SK-N-SH treated with all-trans-retinoic acid at 6 μM for 48 hours (cell line): ENCODE measurements at regions not wholly inside any gene's neighbourhood (a gene's known extent, or its start where the extent isn't known, plus 50 kb on each side); places are given as distances from the start of the nearest gene placed in this dataset.

ENCODE experiments used
- ARNTL ChIP-seq: fragments of 450-650 bp; formaldehyde crosslinking; IDR thresholded peaks from 2 replicates; pipeline ENCODE4 v1.5.0; 2020; ENCODE audit warnings: low read depth, mild to moderate bottlenecking, moderate library complexity, borderline replicate concordance
- ESRRG ChIP-seq: fragments of 250-450 bp; sonication (Bioruptor Pico); IDR thresholded peaks from 2 replicates; pipeline ENCODE4 v1.6.1; 2021; ENCODE audit warnings: mild to moderate bottlenecking
- GLIS3 ChIP-seq: fragments of 250-450 bp; sonication (Bioruptor Pico); IDR thresholded peaks from 2 replicates; pipeline ENCODE4 v1.5.0; 2020; ENCODE audit warnings: mild to moderate bottlenecking, moderate library complexity
- ISL1 ChIP-seq: fragments of 250-450 bp; sonication (Bioruptor Pico); IDR thresholded peaks from 2 replicates; pipeline ENCODE4 v2.1.2; 2022; ENCODE audit warnings: mild to moderate bottlenecking, moderate library complexity
- PPARA ChIP-seq: fragments of 250-450 bp; sonication (Bioruptor Pico); IDR thresholded peaks from 2 replicates; pipeline ENCODE4 v1.5.0; 2020; ENCODE audit warnings: mild to moderate bottlenecking, borderline replicate concordance
- RARB ChIP-seq: fragments of 250-450 bp; sonication (Bioruptor Pico); IDR thresholded peaks from 2 replicates; pipeline ENCODE4 v1.8.0; 2021; ENCODE audit warnings: mild to moderate bottlenecking, moderate library complexity
- SNAI2 ChIP-seq: fragments of 250-450 bp; sonication (Bioruptor Pico); IDR thresholded peaks from 2 replicates; pipeline ENCODE4 v1.5.0; 2020; ENCODE audit warnings: mild to moderate bottlenecking, moderate library complexity
- ZFP3 ChIP-seq: fragments of 250-450 bp; sonication (Bioruptor Pico); IDR thresholded peaks from 2 replicates; pipeline ENCODE4 v1.5.0; 2020; ENCODE audit warnings: mild to moderate bottlenecking, moderate library complexity
- ZFP30 ChIP-seq: fragments of 450-650 bp; formaldehyde crosslinking; IDR thresholded peaks from 2 replicates; pipeline ENCODE4 v1.5.0; 2022; ENCODE audit warnings: mild to moderate bottlenecking, moderate library complexity
- ZNF8 ChIP-seq: fragments of 450-650 bp; formaldehyde crosslinking; IDR thresholded peaks from 2 replicates; pipeline ENCODE4 v1.5.0; 2020; ENCODE audit warnings: mild to moderate bottlenecking, moderate library complexity
- TF ChIP-seq, protein P1 (sequence below): fragments of 250-450 bp; sonication (Bioruptor Pico); IDR thresholded peaks from 2 replicates; pipeline ENCODE4 v1.5.1; 2020; ENCODE audit warnings: low read depth, mild to moderate bottlenecking, moderate library complexity
- TF ChIP-seq, protein P2 (sequence below): fragments of 250-450 bp; sonication (Bioruptor Pico); IDR thresholded peaks from 2 replicates; pipeline ENCODE4 v1.5.1; 2021; ENCODE audit warnings: mild to moderate bottlenecking, moderate library complexity
- TF ChIP-seq, protein P3 (sequence below): fragments of 250-450 bp; sonication (Bioruptor Pico); IDR thresholded peaks from 2 replicates; pipeline ENCODE4 v1.8.0; 2020; ENCODE audit warnings: mild to moderate bottlenecking, moderate library complexity, borderline replicate concordance

DNA sequence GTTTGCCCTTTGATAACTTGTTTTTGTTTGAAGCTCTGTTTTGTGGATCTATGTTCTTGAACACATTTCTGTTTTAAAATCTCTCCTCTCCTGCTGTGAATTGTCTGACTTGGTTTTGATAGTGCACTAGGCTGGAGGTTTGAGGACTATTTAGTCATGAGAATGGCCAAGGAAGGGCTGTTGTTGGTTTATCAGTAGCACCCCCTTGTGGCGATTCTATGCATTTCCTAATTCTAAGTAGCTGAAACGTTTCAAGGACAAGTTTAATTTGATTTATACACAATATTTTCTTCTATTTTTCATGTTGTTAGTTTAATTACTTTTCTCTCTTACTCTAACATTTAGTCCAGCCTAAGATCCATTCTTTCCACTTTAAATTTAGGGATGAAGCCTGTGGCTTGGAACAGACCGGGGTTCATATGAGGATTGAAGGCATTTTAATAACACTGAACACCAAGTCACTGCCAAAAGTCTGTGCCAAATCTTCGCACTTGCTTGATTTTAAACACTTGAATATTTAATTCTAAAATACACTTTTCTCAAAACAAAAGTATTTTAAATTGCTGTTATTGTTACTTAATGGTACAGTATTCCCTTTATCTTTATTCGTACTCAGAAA is 166.0 kb downstream of the SOCS6 start:
- TF ChIP-seq ZFP30 (no peak), ZNF8 (CRISPR knock-in tag) (no peak), GLIS3 (CRISPR knock-in tag) (no peak), SNAI2 (CRISPR knock-in tag) (no peak), RARB (CRISPR knock-in tag) (no peak), ARNTL (CRISPR knock-in tag) (no peak), ZFP3 (no peak), PPARA (CRISPR knock-in tag) (no peak), ISL1 (CRISPR knock-in tag) (no peak), ESRRG (CRISPR knock-in tag) (no peak)
- TF ChIP-seq, protein P1, sequence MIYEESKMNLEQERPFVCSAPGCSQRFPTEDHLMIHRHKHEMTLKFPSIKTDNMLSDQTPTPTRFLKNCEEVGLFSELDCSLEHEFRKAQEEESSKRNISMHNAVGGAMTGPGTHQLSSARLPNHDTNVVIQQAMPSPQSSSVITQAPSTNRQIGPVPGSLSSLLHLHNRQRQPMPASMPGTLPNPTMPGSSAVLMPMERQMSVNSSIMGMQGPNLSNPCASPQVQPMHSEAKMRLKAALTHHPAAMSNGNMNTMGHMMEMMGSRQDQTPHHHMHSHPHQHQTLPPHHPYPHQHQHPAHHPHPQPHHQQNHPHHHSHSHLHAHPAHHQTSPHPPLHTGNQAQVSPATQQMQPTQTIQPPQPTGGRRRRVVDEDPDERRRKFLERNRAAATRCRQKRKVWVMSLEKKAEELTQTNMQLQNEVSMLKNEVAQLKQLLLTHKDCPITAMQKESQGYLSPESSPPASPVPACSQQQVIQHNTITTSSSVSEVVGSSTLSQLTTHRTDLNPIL (CRISPR knock-in tag): no peak
- TF ChIP-seq, protein P2, sequence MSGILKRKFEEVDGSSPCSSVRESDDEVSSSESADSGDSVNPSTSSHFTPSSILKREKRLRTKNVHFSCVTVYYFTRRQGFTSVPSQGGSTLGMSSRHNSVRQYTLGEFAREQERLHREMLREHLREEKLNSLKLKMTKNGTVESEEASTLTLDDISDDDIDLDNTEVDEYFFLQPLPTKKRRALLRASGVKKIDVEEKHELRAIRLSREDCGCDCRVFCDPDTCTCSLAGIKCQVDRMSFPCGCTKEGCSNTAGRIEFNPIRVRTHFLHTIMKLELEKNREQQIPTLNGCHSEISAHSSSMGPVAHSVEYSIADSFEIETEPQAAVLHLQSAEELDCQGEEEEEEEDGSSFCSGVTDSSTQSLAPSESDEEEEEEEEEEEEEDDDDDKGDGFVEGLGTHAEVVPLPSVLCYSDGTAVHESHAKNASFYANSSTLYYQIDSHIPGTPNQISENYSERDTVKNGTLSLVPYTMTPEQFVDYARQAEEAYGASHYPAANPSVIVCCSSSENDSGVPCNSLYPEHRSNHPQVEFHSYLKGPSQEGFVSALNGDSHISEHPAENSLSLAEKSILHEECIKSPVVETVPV: no peak
- TF ChIP-seq, protein P3, sequence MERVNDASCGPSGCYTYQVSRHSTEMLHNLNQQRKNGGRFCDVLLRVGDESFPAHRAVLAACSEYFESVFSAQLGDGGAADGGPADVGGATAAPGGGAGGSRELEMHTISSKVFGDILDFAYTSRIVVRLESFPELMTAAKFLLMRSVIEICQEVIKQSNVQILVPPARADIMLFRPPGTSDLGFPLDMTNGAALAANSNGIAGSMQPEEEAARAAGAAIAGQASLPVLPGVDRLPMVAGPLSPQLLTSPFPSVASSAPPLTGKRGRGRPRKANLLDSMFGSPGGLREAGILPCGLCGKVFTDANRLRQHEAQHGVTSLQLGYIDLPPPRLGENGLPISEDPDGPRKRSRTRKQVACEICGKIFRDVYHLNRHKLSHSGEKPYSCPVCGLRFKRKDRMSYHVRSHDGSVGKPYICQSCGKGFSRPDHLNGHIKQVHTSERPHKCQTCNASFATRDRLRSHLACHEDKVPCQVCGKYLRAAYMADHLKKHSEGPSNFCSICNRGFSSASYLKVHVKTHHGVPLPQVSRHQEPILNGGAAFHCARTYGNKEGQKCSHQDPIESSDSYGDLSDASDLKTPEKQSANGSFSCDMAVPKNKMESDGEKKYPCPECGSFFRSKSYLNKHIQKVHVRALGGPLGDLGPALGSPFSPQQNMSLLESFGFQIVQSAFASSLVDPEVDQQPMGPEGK (CRISPR knock-in tag): no peak
